HG02678 (cell line): ENCODE measurements at regions not wholly inside any gene's neighbourhood (a gene's known extent, or its start where the extent isn't known, plus 50 kb on each side); places are given as distances from the start of the nearest gene placed in this dataset.

Experiments used
- ATAC-seq: cut with Tn5 transposase; IDR thresholded peaks from one replicate; pipeline ENCODE4 v1.9.1; 2021; ENCODE audit warnings: mild to moderate bottlenecking, moderate library complexity; ENCODE audit not compliant: unreplicated experiment

DNA sequence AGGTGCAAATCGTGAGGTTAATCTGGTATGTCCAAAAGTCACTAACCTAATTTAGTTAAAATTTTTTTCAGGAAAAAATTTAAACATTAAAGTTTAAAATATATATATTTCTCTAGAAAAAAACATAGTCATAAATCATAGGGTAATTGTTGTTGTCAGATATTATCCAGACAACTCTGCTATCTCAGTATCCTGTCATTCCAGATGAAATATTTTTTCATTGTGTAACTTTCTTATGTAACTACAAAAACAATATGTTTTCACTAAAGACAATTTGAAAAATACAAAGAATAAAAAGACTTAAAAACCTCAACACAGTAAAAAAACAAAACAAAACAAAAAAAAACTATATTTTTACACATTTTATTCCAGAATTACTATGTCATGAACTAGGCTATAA, 57.6 kb downstream of the TENT5A start:
- no peak for ATAC-seq

- ATAC-seq: no peak
Observed at GRCh38 chr6:81694207-81694606, 58.3 kb downstream of the TENT5A start.

DNA sequence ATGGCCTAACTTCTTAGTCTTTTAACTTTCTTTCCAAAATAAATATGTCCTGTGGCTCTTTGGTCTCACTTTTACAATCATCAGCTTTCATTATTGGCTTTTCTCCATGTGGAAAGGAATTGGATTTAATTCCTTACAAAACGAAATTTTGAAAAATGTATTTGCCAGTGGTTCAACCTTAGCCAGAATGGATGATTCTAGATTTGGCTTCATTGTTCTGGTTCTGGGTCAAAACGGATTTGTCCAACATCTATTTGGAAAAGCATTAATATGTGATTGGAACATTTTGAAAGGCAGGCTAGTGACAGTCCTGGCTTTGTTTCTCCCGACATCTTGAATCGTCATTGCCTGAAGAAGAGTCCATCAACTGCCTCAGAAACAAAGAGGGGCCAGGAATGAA, 59.2 kb downstream of the TENT5A start:
- ATAC-seq: no peak

DNA sequence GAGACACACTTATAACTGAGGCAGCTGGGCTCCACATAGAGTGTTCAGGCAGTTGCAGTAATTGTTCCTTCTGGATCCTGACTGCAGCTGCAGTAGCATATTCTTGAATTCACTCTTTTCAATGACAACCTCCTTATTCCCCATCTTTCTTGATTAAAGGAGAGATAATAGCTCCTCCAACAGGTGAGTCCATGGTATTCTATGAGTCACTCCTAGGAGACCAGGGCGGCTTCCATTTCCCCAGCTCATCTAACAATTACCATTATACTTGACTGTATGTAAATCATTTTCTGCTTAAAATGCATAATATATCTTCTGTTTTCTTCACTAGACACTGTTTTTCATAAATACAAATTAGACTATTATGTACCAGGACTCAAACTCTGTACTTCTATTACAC, 62.4 kb downstream of the TENT5A start:
- ATAC-seq: no peak

DNA sequence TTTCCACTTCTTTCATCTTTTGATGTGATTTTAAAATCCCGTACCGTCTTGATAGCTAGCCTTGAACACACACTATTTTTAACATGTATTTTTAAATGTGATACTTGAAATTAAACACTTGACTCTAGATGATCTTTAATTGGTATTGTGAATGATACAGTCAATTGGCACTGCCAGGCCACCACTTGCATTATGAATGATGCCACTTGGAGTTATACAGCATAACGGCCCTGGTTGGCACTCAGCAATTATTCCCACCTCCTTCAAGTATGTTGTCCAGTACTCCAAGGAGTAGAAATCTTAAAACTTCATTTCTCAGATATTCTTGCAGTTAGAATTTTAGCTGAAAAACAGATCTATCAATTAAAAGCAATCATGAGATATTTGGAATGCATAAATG, 62.9 kb downstream of the TENT5A start:
- no peak for ATAC-seq

DNA sequence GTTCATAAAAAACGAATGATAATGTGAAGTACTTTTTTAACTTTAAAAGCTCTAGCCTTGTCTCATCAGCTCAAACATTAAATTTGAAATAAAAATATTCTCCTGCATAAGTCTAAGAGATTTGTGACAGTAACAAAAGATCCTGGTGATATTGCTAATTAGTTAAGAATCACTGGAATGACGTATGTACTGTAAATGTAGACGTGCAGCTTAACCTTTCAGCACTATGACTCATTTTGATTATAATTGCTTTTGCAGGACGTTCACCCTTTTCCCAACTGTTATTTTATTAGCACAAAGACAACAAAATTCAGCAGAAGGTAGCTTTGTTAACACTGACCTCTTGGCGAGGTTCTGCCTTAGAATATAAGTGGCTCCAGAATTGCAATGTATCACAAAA, 68.6 kb downstream of the TENT5A start:
- no peak for ATAC-seq

- ATAC-seq: no peak
Observed at GRCh38 chr6:81682858-81683620, 69.4 kb downstream of the TENT5A start.

DNA sequence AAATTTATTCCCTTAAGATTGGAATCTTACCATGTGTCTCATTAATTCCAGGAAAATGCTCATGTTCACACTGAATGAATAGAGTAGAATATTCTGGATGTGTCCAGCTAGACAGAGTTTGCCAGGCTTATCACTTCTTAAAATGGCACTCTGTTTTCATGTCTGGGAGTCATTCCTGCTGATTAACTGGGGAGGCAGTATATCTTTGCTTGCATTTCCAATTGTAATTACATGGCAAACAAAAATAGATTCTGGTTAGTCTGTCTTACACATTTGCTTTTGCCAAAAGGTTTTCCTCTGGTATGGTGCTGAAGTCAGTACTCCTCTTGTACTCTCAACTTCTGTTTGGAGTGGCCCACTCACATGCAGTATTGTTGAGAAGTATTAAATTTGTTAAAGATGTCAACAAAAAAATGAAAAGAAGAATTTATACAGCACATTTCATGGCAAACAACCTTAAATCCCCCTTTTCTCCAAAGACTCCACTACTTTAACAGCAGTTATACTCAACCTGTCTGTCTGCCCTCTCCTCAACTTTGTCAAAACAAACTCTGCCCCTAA, 70.2 kb downstream of the TENT5A start:
- ATAC-seq: no peak

- no peak for ATAC-seq
Observed at GRCh38 chr6:81669445-81669844, 83.0 kb downstream of the TENT5A start.

DNA sequence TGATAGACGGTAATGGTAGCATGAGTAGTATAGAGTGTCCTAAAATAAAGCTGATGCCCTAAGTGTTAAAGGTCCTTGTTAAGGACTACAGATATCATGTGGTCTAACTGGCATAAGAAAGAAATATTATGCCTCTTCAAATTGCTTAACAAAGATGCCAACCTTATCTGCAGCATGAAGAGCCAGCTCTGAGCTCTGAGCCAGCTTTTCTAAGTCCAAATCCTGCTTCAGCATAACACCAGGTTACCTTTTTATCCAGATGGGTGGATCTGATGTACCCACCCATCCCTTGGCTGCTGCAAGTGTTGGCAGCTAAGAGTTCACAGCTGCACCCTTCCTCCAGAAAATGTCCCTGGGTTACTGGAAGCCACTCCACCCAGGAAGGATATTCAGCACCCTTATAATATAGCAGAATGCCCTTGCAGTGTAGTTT, 83.8 kb downstream of the TENT5A start:
- no peak for ATAC-seq

- no peak for ATAC-seq
Observed at GRCh38 chr6:81666481-81666880, 86.0 kb downstream of the TENT5A start.

DNA sequence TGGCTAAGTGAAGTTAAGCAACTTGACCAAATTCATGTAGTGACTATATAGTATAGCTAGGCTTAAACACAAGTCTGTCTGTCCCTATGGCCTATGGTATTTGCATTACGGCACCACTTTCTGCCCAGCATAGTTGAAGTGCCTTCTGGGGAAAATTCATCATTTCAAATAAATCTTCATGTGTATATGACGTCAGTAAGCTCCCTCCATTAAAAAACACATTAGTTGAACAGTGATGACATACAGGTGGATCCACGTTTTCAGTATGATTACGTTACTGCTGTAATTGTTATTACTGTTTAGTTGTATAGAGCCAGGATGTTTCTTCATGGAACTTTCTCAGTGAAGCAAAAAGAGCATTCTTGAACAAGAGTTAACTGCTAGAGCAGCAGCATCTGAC, 96.2 kb downstream of the TENT5A start:
- no peak for ATAC-seq

DNA sequence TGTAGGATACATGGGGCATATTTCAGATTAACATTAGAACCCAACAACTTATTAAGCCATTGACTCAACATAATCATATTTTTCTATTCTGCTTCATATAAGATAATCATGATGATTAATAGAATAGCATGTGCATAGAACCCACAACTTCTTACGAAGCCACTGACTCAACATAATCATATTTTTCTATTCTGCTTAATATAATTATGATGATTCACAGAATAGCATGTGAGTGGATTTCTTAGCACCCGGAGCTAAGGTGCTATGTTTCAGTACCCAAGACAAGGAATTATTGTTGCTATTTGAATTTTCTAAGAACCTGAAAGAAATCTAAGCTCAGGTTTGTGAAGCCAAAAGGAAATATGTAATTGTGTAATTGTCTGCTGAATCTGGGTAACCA, 96.8 kb downstream of the TENT5A start:
- no peak for ATAC-seq

GRCh38 chr6:81648502-81648901, 104.0 kb downstream of the TENT5A start:
- no peak for ATAC-seq

GRCh38 chr6:81643156-81643555, 109.3 kb downstream of the TENT5A start:
- ATAC-seq: no peak

GRCh38 chr6:81640891-81641290, 111.6 kb downstream of the TENT5A start:
- ATAC-seq: no peak

DNA sequence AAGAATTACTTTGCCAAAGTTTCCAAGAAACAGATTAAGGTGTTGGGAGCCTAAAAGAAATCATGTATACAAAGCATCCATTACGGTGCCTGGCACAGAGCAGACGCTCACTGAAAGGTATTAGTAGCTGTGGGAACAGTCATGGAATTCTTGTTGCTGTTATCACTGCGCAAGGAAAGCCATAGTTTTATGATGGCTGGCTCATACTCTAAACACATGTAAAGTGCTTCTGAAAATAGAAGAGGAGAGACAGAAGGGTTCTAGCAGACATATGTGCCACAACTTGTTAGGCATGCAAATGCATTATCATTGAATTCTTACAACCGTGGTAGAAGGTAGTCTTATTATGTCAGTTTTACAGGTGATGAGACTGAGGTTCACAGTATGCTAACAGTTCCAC, 112.4 kb downstream of the TENT5A start:
- no peak for ATAC-seq

DNA sequence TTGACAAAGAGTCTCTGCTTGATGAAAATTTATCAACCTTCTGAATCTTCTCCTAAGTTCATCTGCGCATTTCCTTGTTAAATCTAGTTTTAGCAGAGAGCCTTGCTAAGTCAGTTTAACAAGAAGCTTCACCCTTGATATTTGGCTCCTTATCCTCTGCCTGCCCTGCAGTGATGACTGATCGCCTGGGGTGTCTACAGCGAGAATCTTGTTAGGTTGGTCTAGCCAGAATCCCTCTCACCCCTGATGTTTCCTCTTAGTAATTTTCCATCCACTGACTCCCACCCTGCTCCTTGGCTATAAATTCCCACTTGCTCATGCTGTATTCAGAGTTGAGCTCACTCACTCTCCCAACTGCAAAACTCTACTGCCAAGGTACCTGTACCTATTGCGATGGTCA, 114.1 kb downstream of the TENT5A start:
- no peak for ATAC-seq

DNA sequence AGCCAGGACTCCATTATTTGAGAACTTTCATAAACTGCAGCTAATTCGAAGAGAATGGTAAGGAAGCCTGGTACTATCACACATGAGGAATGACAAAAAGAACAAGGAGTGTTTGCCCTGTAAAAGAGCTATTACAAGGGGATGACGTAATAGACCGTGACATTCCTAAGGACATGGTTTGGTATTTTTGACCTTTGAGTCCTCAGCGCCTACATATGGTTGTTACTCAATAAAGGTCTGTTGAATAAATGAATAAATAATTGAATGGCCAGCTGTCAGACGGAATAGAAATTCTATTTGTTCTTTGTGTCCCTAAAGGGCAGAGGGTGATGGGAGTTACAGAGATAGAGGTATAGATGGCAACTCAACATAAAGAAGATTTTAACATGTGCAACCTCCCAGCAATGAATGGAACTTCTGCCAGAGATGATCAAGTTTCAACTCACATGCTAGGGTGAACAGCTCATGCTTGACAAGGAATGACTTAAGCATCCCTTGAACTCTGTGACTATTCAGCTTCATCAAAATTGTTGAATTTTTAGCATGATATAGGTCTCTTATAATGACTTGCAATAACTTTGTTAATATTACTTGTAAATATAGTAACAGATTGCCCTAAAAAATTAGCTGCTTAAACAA, 115.4 kb downstream of the TENT5A start:
- ATAC-seq: no peak

DNA sequence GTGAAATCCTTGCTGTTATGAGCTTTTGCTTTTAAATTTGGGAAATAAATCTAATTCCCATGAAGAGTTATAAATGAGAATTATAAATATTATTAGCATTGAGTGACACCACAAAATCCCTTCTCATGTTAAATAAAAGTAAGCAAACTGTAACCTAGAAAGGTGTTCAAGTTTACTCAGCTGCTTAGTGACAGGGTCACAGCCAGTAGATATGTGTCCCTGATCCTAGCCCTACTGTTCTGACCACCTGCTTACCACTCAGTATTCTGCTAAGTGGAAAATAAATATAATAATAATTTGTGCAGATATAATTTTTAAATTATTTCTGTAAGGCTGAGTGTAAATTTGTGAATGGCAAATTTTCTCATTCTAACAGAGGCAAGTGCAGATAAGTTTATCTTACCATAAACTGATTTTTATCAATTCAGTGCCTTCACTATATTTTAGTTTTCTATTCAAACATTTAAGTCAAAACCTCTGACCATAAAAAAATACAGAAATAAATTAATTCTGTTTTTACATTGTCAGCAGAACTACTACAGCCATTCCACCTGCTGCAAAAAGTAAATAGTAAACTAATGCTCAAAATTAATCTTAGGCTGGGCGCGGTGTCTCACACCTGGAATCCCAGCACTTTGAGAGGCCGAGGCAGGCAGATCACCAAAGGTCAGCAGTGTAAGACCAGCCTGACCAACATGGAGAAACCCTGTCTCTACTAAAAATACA, 118.2 kb downstream of the TENT5A start:
- no peak for ATAC-seq

DNA sequence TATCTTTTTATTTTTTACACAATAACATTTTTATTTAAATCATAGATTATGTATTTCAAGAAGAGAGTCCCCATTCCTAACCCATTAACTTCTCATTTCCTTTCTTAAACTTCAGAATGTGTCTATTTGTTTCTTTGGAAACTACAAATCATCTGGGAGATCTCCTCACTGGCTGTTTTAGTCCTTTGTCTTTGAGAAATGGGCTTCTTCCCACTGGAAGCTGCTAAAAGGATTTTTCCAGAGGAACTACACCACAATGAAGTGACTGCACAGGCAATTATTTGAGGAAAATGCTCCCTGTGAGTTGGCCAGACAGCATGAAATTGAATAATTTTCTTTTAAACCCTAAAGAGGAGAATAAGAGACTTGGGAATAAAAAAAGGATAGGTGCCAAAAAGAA, 119.1 kb downstream of the TENT5A start:
- ATAC-seq: no peak

DNA sequence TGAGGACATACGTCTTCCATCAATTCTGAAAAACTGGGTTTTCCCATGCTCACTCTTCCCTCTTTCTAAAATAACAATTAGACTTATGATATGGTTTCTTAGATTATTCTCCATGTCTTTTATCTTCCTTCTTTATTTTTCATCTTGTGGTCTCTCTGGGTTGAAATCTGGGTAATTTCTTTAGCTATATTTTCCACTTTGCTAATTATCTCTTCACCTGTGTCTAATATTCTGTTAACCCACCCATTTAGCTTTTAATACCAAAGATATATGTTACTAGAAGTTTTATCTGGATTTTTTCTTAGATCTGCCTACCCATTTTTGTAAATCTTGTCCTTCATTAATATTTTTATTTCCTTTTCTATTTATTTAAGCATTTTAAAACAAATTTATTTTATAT, 121.8 kb downstream of the TENT5A start:
- no peak for ATAC-seq
